ENCODE measurements at regions not wholly inside any gene's neighbourhood (a gene's known extent, or its start where the extent isn't known, plus 50 kb on each side); places are given as distances from the start of the nearest gene placed in this dataset.

DNA sequence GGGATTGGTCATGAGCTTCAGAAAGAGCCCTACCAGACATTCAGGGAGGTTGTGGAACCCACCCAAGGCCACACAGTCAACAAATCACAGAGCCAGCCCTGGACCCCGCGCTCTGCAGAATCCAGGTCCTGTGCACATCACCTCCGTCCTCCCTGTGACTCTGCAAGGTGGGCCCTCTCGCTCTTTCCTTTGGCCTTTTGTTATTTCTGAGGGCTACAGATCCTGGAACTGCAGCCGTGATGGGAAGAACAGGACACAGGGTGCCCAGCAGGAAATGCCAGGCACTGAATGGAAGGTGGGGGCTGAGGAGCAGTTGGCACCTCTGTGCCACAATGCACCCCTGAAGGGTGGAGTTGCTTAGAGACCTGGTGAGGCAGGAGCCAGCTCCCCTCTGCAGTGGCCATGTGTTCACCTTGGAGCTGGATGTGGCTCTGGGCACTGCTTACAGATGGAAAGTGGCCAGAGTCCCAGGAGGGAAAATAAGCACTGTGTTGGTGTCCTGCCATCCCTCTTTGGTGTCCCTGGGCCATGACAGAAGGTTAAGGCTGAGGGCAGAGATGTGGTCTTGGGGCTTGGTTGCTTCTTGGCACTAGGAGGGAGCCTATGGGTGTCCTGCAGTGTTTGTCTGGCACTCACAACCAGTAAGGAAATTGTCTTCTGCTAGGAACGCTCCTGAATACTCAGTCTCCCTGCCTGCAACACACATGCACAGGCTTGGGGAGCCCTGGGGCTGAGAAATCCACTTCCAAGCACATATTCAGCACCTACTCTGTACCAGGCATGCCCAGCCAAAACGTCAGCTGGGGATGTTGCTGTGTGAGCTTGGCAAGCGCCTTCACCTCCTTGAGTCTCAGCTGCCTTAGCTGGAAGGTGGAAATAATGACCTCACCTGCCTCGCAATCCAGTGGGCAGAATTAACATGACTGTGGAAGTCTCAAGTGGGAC, 98.0 kb upstream of the SLC6A6 start:
- no peak for TF ChIP-seq CTCF (IDR thresholded peaks at IDR 0.05; ENCODE audit: borderline replicate concordance, insufficient read depth, low read depth, low read length)
- no peak overlapping the region for H3K4me3 ChIP-seq (ENCODE audit: low read depth, low read length)

DNA sequence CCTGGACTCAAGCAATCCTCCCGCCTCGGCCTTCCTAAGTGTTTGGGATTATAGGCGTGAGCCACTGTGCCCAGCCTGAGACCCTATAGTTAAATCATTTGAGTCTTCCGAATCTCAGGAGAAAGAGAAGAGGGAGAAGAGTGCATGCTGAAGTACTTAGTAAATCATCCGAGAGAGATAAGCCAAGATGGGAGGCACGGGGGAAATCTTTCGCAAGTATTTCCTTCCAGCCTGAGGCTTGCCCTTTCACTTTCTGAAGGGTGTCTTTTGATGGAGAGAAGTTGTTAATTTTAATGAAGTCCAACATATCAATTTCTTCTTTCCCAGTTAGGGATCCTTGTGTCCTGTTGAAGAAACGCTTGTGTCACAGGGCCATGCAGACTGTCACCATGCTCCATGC, 97.1 kb upstream of the SLC6A6 start:
- H3K4me3 ChIP-seq (ENCODE audit: low read depth, low read length) = no peak overlapping the region
- TF ChIP-seq CTCF (IDR thresholded peaks at IDR 0.05; ENCODE audit: borderline replicate concordance, insufficient read depth, low read depth, low read length) = no peak

DNA sequence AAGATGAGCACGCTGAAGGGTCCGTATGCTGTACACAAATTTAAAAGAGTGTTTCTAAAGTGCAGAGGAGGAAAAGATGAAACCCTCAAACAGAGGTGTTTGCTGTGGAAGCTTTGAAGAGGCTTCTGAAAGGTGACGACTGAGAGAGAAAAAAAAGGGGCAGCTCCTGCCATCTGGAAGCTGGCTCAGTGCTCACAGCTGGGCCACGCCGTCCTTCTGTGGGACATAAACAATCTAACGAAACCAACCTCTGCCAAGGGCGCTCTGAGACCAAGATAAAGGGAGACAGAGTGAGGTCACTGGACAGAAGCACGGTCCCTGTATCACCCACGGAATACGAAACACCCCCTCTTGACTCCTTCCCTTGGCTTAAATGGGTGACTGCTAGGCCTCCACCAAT, 96.3 kb upstream of the SLC6A6 start:
- TF ChIP-seq CTCF (IDR thresholded peaks at IDR 0.05; ENCODE audit: borderline replicate concordance, insufficient read depth, low read depth, low read length) = no peak
- H3K4me3 ChIP-seq (ENCODE audit: low read depth, low read length) = no peak overlapping the region

DNA sequence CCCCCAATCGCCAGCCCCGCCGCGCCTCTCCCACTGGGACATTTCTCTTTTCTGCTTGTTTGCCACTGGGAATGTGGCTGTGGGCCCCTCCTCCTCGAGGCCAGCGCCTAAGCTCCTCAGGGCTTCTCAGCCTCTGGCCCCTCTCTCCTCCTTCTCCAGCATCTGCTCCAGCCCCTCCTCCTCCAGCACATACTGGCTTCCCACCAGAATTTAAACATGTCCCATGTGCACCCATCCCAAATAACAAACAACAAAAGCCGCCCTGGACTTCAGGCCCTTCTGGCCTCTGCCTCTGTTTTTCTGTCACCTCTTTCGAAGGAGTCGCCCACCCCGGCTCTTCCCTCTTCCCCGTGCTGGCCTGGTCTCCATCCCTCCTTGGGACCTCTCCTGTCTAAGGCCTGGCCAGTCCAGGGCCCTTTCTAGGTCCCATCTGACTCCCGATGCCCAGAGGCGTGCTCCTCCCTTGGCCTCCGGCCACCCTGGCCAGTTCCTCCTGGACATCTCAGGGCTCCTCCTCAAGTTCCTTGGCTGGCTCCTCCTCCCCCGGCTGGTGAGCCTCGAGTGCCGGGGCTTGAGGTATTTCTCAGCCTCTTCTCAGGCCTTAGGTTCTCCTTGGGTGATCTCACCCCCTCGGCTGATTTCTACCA, 94.6 kb upstream of the SLC6A6 start:
- no peak overlapping the region for H3K4me3 ChIP-seq (ENCODE audit: low read depth, low read length)
- no peak for TF ChIP-seq CTCF (IDR thresholded peaks at IDR 0.05; ENCODE audit: borderline replicate concordance, insufficient read depth, low read depth, low read length)

DNA sequence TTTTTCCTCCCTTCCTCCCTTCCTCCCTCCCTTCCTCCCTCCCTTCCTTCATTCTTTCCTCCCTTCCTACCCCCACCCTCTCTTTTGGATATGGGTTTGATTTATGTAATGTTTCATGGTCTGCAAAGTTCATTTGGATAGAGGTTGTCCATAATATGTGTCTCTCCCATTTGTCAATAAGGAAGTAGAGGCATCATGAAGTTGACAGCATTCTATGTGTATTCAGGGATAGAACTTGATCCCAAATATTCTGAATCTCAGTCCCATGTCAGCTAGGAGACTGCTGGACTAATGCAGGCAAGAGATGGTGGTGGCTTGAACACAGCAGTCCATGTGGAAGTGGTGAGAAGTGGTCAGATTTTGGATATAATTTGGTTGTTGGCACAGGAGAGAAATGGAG, 90.7 kb upstream of the SLC6A6 start:
- TF ChIP-seq CTCF (IDR thresholded peaks at IDR 0.05; ENCODE audit: borderline replicate concordance, insufficient read depth, low read depth, low read length) = no peak
- no peak overlapping the region for H3K4me3 ChIP-seq (ENCODE audit: low read depth, low read length)

- TF ChIP-seq CTCF (IDR thresholded peaks at IDR 0.05; ENCODE audit: borderline replicate concordance, insufficient read depth, low read depth, low read length) = no peak
- H3K4me3 ChIP-seq (ENCODE audit: low read depth, low read length) = no peak overlapping the region
These were observed 90.0 kb upstream of the SLC6A6 start for GRCh38 chr3:14312375-14312774.
